ENCODE measurements at regions not wholly inside any gene's neighbourhood (a gene's known extent, or its start where the extent isn't known, plus 50 kb on each side); places are given as distances from the start of the nearest gene placed in this dataset.

DNA sequence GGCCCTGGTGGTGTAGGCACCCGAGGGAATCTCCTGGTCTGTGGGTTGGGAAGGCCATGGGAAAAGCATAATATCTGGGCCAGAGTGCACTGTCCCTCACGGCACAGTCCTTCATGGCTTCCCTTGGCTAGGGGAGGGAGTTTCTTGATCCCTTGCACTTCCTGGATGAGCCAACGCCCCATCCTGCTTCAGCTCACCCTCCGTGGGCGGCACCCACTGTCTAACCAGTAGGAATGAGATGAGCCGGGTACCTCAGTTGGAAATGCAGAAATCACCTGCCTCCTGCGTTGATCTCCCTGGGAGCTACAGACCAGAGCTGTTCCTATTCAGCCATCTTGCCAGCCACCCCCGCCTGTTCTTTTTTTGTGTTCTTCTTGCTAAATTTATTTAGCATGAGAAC lies 134.4 kb downstream of the LEPR start:
- Mint-ChIP-seq H3K4me1 (ENCODE audit: low read depth) (peaks cover 4% of the 10 kb centered on the region; the same call in 1 of the 2 replicates), H3K36me3 (ENCODE audit: low read depth) (peaks cover 21% of the 10 kb centered on the region), H3K27ac (no peak overlapping the region), H3K9me3 (peaks cover 20% of the 10 kb centered on the region), H3K4me3 (no peak overlapping the region), H3K27me3 (ENCODE audit: insufficient read depth) (peaks cover 3% of the 10 kb centered on the region; the same call in 1 of the 2 replicates)
- TF ChIP-seq CTCF (IDR thresholded peaks at IDR 0.05), result no peak
- no peak for DNase-seq

- Mint-ChIP-seq H3K27me3 (ENCODE audit: insufficient read depth) (no peaks in the 10 kb centered on the region), H3K4me1 (ENCODE audit: low read depth) (peaks cover 4% of the 10 kb centered on the region; the same call in 1 of the 2 replicates), H3K36me3 (ENCODE audit: low read depth) (no peaks in the 10 kb centered on the region), H3K4me3 (no peak overlapping the region), H3K9me3 (no peaks in the 10 kb centered on the region), H3K27ac (no peak overlapping the region)
- no peak for TF ChIP-seq CTCF (IDR thresholded peaks at IDR 0.05)
- DNase-seq, result no peak
These were observed 137.7 kb downstream of the LEPR start for GRCh38 chr1:65558215-65558614.

- no peaks in the 10 kb centered on the region for H3K27me3 Mint-ChIP-seq (ENCODE audit: insufficient read depth)
- no peaks in the 10 kb centered on the region for H3K4me1 Mint-ChIP-seq (ENCODE audit: low read depth)
- no peaks in the 10 kb centered on the region for H3K36me3 Mint-ChIP-seq (ENCODE audit: low read depth)
- TF ChIP-seq CTCF (IDR thresholded peaks at IDR 0.05), result no peak
- DNase-seq, result no peak
- H3K9me3 Mint-ChIP-seq, result no peaks in the 10 kb centered on the region
- H3K27ac Mint-ChIP-seq, result no peak overlapping the region
- no peak overlapping the region for H3K4me3 Mint-ChIP-seq
These were observed 144.0 kb downstream of the LEPR start for GRCh38 chr1:65564493-65564892.

GRCh38 chr1:65568285-65568684 lies 147.8 kb downstream of the LEPR start:
- H3K36me3 Mint-ChIP-seq (ENCODE audit: low read depth), result no peaks in the 10 kb centered on the region
- DNase-seq, result no peak
- no peak overlapping the region for H3K4me3 Mint-ChIP-seq
- no peak for TF ChIP-seq CTCF (IDR thresholded peaks at IDR 0.05)
- H3K4me1 Mint-ChIP-seq (ENCODE audit: low read depth), result no peaks in the 10 kb centered on the region
- no peaks in the 10 kb centered on the region for H3K27me3 Mint-ChIP-seq (ENCODE audit: insufficient read depth)
- no peaks in the 10 kb centered on the region for H3K9me3 Mint-ChIP-seq
- no peak overlapping the region for H3K27ac Mint-ChIP-seq

- H3K36me3 Mint-ChIP-seq (ENCODE audit: low read depth), result peaks cover 14% of the 10 kb centered on the region
- DNase-seq, result no peak
- H3K27ac Mint-ChIP-seq, result no peak overlapping the region
- peaks cover 3% of the 10 kb centered on the region; the same call in 1 of the 2 replicates for H3K9me3 Mint-ChIP-seq
- no peaks in the 10 kb centered on the region for H3K27me3 Mint-ChIP-seq (ENCODE audit: insufficient read depth)
- TF ChIP-seq CTCF (IDR thresholded peaks at IDR 0.05), result no peak
- H3K4me1 Mint-ChIP-seq (ENCODE audit: low read depth), result no peaks in the 10 kb centered on the region
- no peak overlapping the region for H3K4me3 Mint-ChIP-seq
These were observed 152.4 kb downstream of the LEPR start for GRCh38 chr1:65572701-65573421.
